CD4-positive, alpha-beta T cell (primary cell): ENCODE measurements at regions not wholly inside any gene's neighbourhood (a gene's known extent, or its start where the extent isn't known, plus 50 kb on each side); places are given as distances from the start of the nearest gene placed in this dataset.

Experiments
- ATAC-seq: fragments of 200-7000 bp; cut with Tn5 transposase; one replicate; pipeline ENCODE4 v1.10.0; 2022; ENCODE audit warnings: mild to moderate bottlenecking; ENCODE audit not compliant: poor library complexity
- CTCF ChIA-PET: fragments of 350-600 bp; sonication (Branson Sonifier 250); formaldehyde crosslinking; loops from one replicate; lab custom pipeline; 2021; ENCODE audit warnings: antibody characterized with exemption, inconsistent platforms; lab: Charles Lee
- POLR2A ChIA-PET: fragments of 350-600 bp; sonication (Branson Sonifier 250); formaldehyde crosslinking; loops from one replicate; lab custom pipeline; 2021; ENCODE audit warnings: antibody characterized with exemption, inconsistent platforms; lab: Charles Lee
- DNase-seq, 14 experiments: peaks; one replicate each; pipeline ENCODE4 v3.0.0-alpha.2; 2013 to 2020; ENCODE audit warnings: mixed read lengths in 2 of 14
- H3K27ac ChIP-seq, 2 donors: one replicate each; pipeline versions ENCODE4 v1.5.1 to v1.7.0; 2013; ENCODE audit warnings: low read length in 2 of 2, low read depth in 1 of 2, mild to moderate bottlenecking in 1 of 2
- H3K27me3 ChIP-seq, 2 experiments: 1 replicate in 1 of 2; 2 replicates in 1 of 2; pipeline versions ENCODE4 v1.6.1 to v1.7.0; 2013; ENCODE audit warnings: low read length in 2 of 2, control low read depth in 1 of 2, mild to moderate bottlenecking in 1 of 2, moderate library complexity in 1 of 2; ENCODE audit not compliant: insufficient read depth in 2 of 2, control insufficient read depth in 1 of 2
- H3K36me3 ChIP-seq: one replicate; pipeline ENCODE4 v1.6.1; 2013; ENCODE audit warnings: low read length, control low read depth; ENCODE audit not compliant: insufficient read depth
- H3K4me1 ChIP-seq: one replicate; pipeline ENCODE4 v1.6.1; 2013; ENCODE audit warnings: low read length, control low read depth; ENCODE audit not compliant: insufficient read depth
- H3K4me3 ChIP-seq: one replicate; pipeline ENCODE4 v1.5.1; 2013; ENCODE audit warnings: mild to moderate bottlenecking, low read length, moderate library complexity
- H3K9me3 ChIP-seq, 2 experiments: 1 replicate in 1 of 2; 2 replicates in 1 of 2; pipeline versions ENCODE4 v1.6.1 to v1.7.0; 2013; ENCODE audit warnings: low read length in 2 of 2, mild to moderate bottlenecking in 2 of 2, control low read depth in 1 of 2, moderate library complexity in 1 of 2; ENCODE audit not compliant: control insufficient read depth in 1 of 2, insufficient read depth in 1 of 2
- H3K27ac Mint-ChIP-seq: one replicate; pipeline ENCODE4 v1.8.0; 2020; ENCODE audit warnings: mixed read lengths
- H3K27me3 Mint-ChIP-seq: one replicate; pipeline ENCODE4 v1.8.0; 2021; ENCODE audit warnings: mixed read lengths
- H3K36me3 Mint-ChIP-seq: one replicate; pipeline ENCODE4 v1.8.0; 2021; ENCODE audit warnings: low read depth, mixed read lengths
- H3K4me1 Mint-ChIP-seq: one replicate; pipeline ENCODE4 v1.8.0; 2021; ENCODE audit warnings: low read depth, mixed read lengths
- H3K4me3 Mint-ChIP-seq: one replicate; pipeline ENCODE4 v1.8.0; 2020; ENCODE audit warnings: mild to moderate bottlenecking, mixed read lengths
- H3K9me3 Mint-ChIP-seq: one replicate; pipeline ENCODE4 v1.8.0; 2020; ENCODE audit warnings: mixed read lengths
- intact Hi-C, 2 experiments: fragments of 100-400 bp; cut with DNase I in 1 of 2; cut with micrococcal nuclease in 1 of 2; formaldehyde crosslinking; loops; one replicate each; pipeline versions ENCODE4 v1.15.1 to v1.9.0; 2023 to 2025; cut with DNase I, micrococcal nuclease
- TF ChIP-seq, protein P1 (sequence below): fragments of 200-600 bp; IDR thresholded peaks from one replicate; pipeline ENCODE4 v1.8.0; 2022; ENCODE audit warnings: antibody characterized with exemption, mild to moderate bottlenecking

GRCh38 chr21:41631564-41632461 lies 123.9 kb upstream of the TMPRSS2 start:
- Histone ChIP-seq H3K27me3 (peaks cover 0 to under 1% of the 10 kb centered on the region in 2 experiments), H3K36me3 (no peaks in the 10 kb centered on the region), H3K9me3 (peaks cover 0 to 3% of the 10 kb centered on the region in 2 experiments), H3K4me1 (no peaks in the 10 kb centered on the region), H3K4me3 (no peak overlapping the region), H3K27ac (no peak overlapping the region)
- intact Hi-C loops: no loop called here
- TF ChIP-seq, protein P1, sequence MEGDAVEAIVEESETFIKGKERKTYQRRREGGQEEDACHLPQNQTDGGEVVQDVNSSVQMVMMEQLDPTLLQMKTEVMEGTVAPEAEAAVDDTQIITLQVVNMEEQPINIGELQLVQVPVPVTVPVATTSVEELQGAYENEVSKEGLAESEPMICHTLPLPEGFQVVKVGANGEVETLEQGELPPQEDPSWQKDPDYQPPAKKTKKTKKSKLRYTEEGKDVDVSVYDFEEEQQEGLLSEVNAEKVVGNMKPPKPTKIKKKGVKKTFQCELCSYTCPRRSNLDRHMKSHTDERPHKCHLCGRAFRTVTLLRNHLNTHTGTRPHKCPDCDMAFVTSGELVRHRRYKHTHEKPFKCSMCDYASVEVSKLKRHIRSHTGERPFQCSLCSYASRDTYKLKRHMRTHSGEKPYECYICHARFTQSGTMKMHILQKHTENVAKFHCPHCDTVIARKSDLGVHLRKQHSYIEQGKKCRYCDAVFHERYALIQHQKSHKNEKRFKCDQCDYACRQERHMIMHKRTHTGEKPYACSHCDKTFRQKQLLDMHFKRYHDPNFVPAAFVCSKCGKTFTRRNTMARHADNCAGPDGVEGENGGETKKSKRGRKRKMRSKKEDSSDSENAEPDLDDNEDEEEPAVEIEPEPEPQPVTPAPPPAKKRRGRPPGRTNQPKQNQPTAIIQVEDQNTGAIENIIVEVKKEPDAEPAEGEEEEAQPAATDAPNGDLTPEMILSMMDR: no peak
- Mint-ChIP-seq H3K27ac (no peak overlapping the region), H3K9me3 (no peaks in the 10 kb centered on the region), H3K4me3 (no peak overlapping the region), H3K4me1 (no peaks in the 10 kb centered on the region), H3K36me3 (no peaks in the 10 kb centered on the region), H3K27me3 (peaks cover 4% of the 10 kb centered on the region)
- CTCF ChIA-PET: no interaction called here
- ATAC-seq (no peak), DNase-seq (no peak)
- POLR2A ChIA-PET: no interaction called here

DNA sequence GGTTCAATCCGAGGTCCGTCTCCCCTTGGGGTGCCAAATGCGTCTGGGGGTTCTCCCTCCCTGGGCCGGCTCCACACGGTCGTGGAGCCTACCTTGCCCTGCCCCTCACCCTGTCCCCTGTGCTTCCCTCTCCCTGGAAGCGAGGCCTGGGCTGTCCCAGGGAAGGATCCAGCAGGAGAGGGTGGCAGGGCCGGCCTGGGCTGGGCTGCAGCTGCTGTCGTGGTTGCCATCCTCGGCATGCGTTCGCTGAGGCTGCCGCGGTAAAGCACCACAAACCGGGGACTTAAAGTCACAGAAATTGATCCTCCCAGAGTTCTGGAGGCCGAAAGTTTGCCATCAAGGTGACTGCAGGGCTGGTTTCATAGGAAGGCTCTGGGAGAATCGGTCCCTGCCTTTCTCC lies 123.0 kb upstream of the TMPRSS2 start:
- Mint-ChIP-seq H3K4me3 (no peak overlapping the region), H3K9me3 (no peaks in the 10 kb centered on the region), H3K27ac (no peak overlapping the region), H3K36me3 (no peaks in the 10 kb centered on the region), H3K27me3 (peaks cover 4% of the 10 kb centered on the region), H3K4me1 (no peaks in the 10 kb centered on the region)
- Histone ChIP-seq H3K36me3 (no peaks in the 10 kb centered on the region), H3K27ac (no peak overlapping the region), H3K9me3 (peaks cover 0 to 3% of the 10 kb centered on the region in 2 experiments), H3K4me3 (no peak overlapping the region), H3K4me1 (no peaks in the 10 kb centered on the region), H3K27me3 (peaks cover 0 to 7% of the 10 kb centered on the region in 2 experiments)
- intact Hi-C loops: no loop called here
- DNase-seq: no peak
- ChIA-PET CTCF (no interaction called here), POLR2A (no interaction called here)
- no peak for ATAC-seq
- TF ChIP-seq, protein P1: no peak

- POLR2A ChIA-PET: no interaction called here
- no peak overlapping the region for H3K27ac Mint-ChIP-seq
Measured at GRCh38 chr21:41630249-41630648, 122.3 kb upstream of the TMPRSS2 start.

More at GRCh38 chr21:41630249-41630648, 122.3 kb upstream of the TMPRSS2 start:
- TF ChIP-seq, protein P1: no peak
- CTCF ChIA-PET: no interaction called here
- H3K4me3 ChIP-seq: no peak overlapping the region
- intact Hi-C loops: no loop called here
- peaks cover 0 to 3% of the 10 kb centered on the region in 2 experiments for H3K9me3 ChIP-seq
- H3K4me1 ChIP-seq: no peaks in the 10 kb centered on the region
- no peaks in the 10 kb centered on the region for H3K4me1 Mint-ChIP-seq
- H3K36me3 Mint-ChIP-seq: no peaks in the 10 kb centered on the region
- H3K27ac ChIP-seq: no peak overlapping the region
- no peaks in the 10 kb centered on the region for H3K36me3 ChIP-seq
- no peak overlapping the region for H3K4me3 Mint-ChIP-seq
- no peak for ATAC-seq
- H3K27me3 Mint-ChIP-seq: peaks cover 4% of the 10 kb centered on the region
- no peak for DNase-seq
- H3K27me3 ChIP-seq: peaks cover 0 to 11% of the 10 kb centered on the region in 2 experiments
- no peaks in the 10 kb centered on the region for H3K9me3 Mint-ChIP-seq
